HEK293T (cell line): ENCODE measurements at regions not wholly inside any gene's neighbourhood (a gene's known extent, or its start where the extent isn't known, plus 50 kb on each side); places are given as distances from the start of the nearest gene placed in this dataset.
"Not testable (repeated sequence)": the region's sequence is repeated elsewhere in the genome, so short reads cannot be mapped to it uniquely, and the experiment has no call there.

Source experiments
- CTCF ChIA-PET: fragments of 350-600 bp; formaldehyde crosslinking; extraction: SDS; loops from one replicate; lab custom pipeline; 2021; ENCODE audit warnings: antibody characterized with exemption, inconsistent platforms; lab: Yijun Ruan, JAX
- POLR2A ChIA-PET: fragments of 350-600 bp; formaldehyde crosslinking; extraction: SDS; loops from one replicate; lab custom pipeline; 2020; ENCODE audit warnings: antibody characterized with exemption, inconsistent platforms; lab: Yijun Ruan, JAX
- DNase-seq: peaks from one replicate; pipeline ENCODE4 v3.0.0; 2012; ENCODE audit warnings: mixed read lengths; ENCODE audit errors: extremely low spot score
- ARNT ChIP-seq: fragments of 450-650 bp; IDR thresholded peaks from 2 replicates; pipeline ENCODE4 v1.6.1; 2017; ENCODE audit warnings: mild to moderate bottlenecking
- BHLHE40 ChIP-seq: fragments of 450-650 bp; IDR thresholded peaks from 2 replicates; pipeline ENCODE4 v1.6.1; 2016; ENCODE audit warnings: mild to moderate bottlenecking, moderate library complexity, borderline replicate concordance
- CTBP1 ChIP-seq: fragments of 450-650 bp; IDR thresholded peaks from 2 replicates; pipeline ENCODE4 v1.6.1; 2016; ENCODE audit warnings: borderline replicate concordance
- ELF4 ChIP-seq: fragments of 450-650 bp; IDR thresholded peaks from 2 replicates; pipeline ENCODE4 v1.6.1; 2017; ENCODE audit warnings: antibody characterized with exemption
- FOXA1 ChIP-seq: fragments of 450-650 bp; IDR thresholded peaks from 2 replicates; pipeline ENCODE4 v1.6.1; 2016; ENCODE audit warnings: mild to moderate bottlenecking
- FOXK2 ChIP-seq: fragments of 450-650 bp; IDR thresholded peaks from 2 replicates; pipeline ENCODE4 v1.6.1; 2016; ENCODE audit warnings: mild to moderate bottlenecking
- FOXM1 ChIP-seq: fragments of 450-650 bp; IDR thresholded peaks from 2 replicates; pipeline ENCODE4 v1.6.1; 2017; ENCODE audit warnings: mild to moderate bottlenecking, borderline replicate concordance
- HDGF ChIP-seq: fragments of 450-650 bp; IDR thresholded peaks from 2 replicates; pipeline ENCODE4 v1.6.1; 2017; ENCODE audit warnings: antibody characterized with exemption, borderline replicate concordance
- L3MBTL2 ChIP-seq: fragments of 450-650 bp; conservative IDR thresholded peaks from 2 replicates; pipeline ENCODE4 v1.6.1; 2016; ENCODE audit warnings: mild to moderate bottlenecking
- LEF1 ChIP-seq: fragments of 450-650 bp; IDR thresholded peaks from 2 replicates; pipeline ENCODE4 v1.6.1; 2017; ENCODE audit warnings: mild to moderate bottlenecking, borderline replicate concordance
- NFRKB ChIP-seq: fragments of 450-650 bp; IDR thresholded peaks from 2 replicates; pipeline ENCODE4 v1.6.1; 2016; ENCODE audit warnings: mild to moderate bottlenecking, moderate library complexity
- SP1 ChIP-seq: fragments of 450-650 bp; IDR thresholded peaks from 2 replicates; pipeline ENCODE4 v1.6.1; 2017
- SUZ12 ChIP-seq: fragments of 450-650 bp; IDR thresholded peaks from 2 replicates; pipeline ENCODE4 v1.6.1; 2016; ENCODE audit warnings: mild to moderate bottlenecking
- TARDBP ChIP-seq: fragments of 450-650 bp; IDR thresholded peaks from 2 replicates; pipeline ENCODE4 v1.6.1; 2016
- ZNF384 ChIP-seq: fragments of 450-650 bp; IDR thresholded peaks from 2 replicates; pipeline ENCODE4 v1.6.1; 2016
- TF ChIP-seq, protein P1 (sequence below): fragments of 450-650 bp; IDR thresholded peaks from 2 replicates; pipeline ENCODE4 v1.6.1; 2016

- no peak for DNase-seq
- TF ChIP-seq FOXK2: no peak
- TF ChIP-seq, protein P1, sequence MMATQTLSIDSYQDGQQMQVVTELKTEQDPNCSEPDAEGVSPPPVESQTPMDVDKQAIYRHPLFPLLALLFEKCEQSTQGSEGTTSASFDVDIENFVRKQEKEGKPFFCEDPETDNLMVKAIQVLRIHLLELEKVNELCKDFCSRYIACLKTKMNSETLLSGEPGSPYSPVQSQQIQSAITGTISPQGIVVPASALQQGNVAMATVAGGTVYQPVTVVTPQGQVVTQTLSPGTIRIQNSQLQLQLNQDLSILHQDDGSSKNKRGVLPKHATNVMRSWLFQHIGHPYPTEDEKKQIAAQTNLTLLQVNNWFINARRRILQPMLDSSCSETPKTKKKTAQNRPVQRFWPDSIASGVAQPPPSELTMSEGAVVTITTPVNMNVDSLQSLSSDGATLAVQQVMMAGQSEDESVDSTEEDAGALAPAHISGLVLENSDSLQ: no peak
- TF ChIP-seq SP1: no peak
- TF ChIP-seq ZNF384: no peak
- no peak for TF ChIP-seq ELF4
- no peak for TF ChIP-seq BHLHE40
- TF ChIP-seq FOXA1: no peak
- no peak for TF ChIP-seq SUZ12
- no peak for TF ChIP-seq L3MBTL2
- no peak for TF ChIP-seq ARNT
- no peak for TF ChIP-seq HDGF
- no peak for TF ChIP-seq TARDBP
- no peak for TF ChIP-seq LEF1
- TF ChIP-seq NFRKB: no peak
- ChIA-PET CTCF (no interaction called here), POLR2A (no interaction called here)
Measured at GRCh38 chr5:166716856-166717492, 1574.5 kb upstream of the WWC1 start.

- CTCF ChIA-PET: no interaction called here
- no peak for DNase-seq
- POLR2A ChIA-PET: no interaction called here
- no peak for TF ChIP-seq SP1
- no peak for TF ChIP-seq SUZ12
- no peak for TF ChIP-seq TARDBP
- TF ChIP-seq HDGF: no peak
- TF ChIP-seq FOXK2: no peak
Measured at GRCh38 chr5:166719991-166720390, 1571.5 kb upstream of the WWC1 start.

- DNase-seq: no peak
- no peak for TF ChIP-seq ZNF384
- no peak for TF ChIP-seq NFRKB
- TF ChIP-seq CTBP1: no peak
- TF ChIP-seq, protein P1: no peak
- TF ChIP-seq ARNT: no peak
- TF ChIP-seq TARDBP: no peak
- no peak for TF ChIP-seq FOXM1
- TF ChIP-seq ELF4: no peak
- no peak for TF ChIP-seq HDGF
- TF ChIP-seq FOXA1: no peak
- TF ChIP-seq LEF1: no peak
- TF ChIP-seq SP1: no peak
- TF ChIP-seq BHLHE40: no peak
- no peak for TF ChIP-seq FOXK2
- no peak for TF ChIP-seq SUZ12
- no peak for TF ChIP-seq L3MBTL2
- ChIA-PET CTCF (no interaction called here), POLR2A (no interaction called here)
Measured at GRCh38 chr5:166722939-166723338, 1568.5 kb upstream of the WWC1 start.

- POLR2A ChIA-PET: no interaction called here
- no peak for TF ChIP-seq FOXK2
- TF ChIP-seq ARNT: no peak
- no peak for TF ChIP-seq LEF1
- no peak for TF ChIP-seq CTBP1
- TF ChIP-seq FOXM1: no peak
- TF ChIP-seq, protein P1: no peak
- no peak for TF ChIP-seq BHLHE40
- TF ChIP-seq HDGF: no peak
- TF ChIP-seq SUZ12: no peak
- TF ChIP-seq L3MBTL2: no peak
- no peak for TF ChIP-seq ELF4
- TF ChIP-seq TARDBP: no peak
- TF ChIP-seq SP1: no peak
- no peak for TF ChIP-seq NFRKB
- no peak for TF ChIP-seq ZNF384
- no peak for TF ChIP-seq FOXA1
- no peak for DNase-seq
- CTCF ChIA-PET: no interaction called here
Measured at GRCh38 chr5:166724284-166724683, 1567.2 kb upstream of the WWC1 start.

- ChIA-PET POLR2A (no interaction called here), CTCF (no interaction called here)
- DNase-seq: no peak
- TF ChIP-seq ZNF384 (no peak), NFRKB (no peak), HDGF (no peak), SUZ12 (no peak), ELF4 (no peak), L3MBTL2 (no peak), FOXM1 (no peak), ARNT (no peak)
- TF ChIP-seq, protein P1: no peak
Measured at GRCh38 chr5:166725593-166725992, 1565.9 kb upstream of the WWC1 start.

GRCh38 chr5:166726406-166726805 lies 1565.0 kb upstream of the WWC1 start:
- POLR2A ChIA-PET: no interaction called here

DNA sequence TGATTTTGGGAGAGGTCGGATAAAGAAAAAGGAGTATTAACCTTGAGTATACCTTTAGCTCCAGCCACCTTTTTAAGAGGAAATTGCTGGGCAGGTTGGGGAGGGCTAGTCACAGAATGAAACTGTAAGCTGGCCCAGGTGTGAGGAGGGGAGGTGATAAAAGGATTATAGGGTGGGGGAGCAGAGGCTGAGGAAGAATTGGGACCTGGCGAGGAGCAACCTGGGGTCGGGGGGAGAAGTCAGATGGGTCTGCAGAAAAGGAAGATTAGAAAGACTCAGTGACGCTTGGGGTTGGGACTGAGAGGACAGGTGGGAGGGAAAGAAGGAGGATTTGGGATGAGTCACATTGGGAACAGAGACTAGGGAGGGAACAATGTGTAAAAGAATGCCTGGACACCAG lies 1548.5 kb upstream of the WWC1 start:
- CTCF ChIA-PET, POLR2A ChIA-PET: not testable (repeated sequence)

More at GRCh38 chr5:166726406-166726805, 1565.0 kb upstream of the WWC1 start:
- TF ChIP-seq LEF1 (no peak), ZNF384 (no peak), FOXM1 (no peak), SP1 (no peak), BHLHE40 (no peak), FOXK2 (no peak), TARDBP (no peak), ELF4 (no peak), CTBP1 (no peak), NFRKB (no peak), HDGF (no peak), SUZ12 (no peak), ARNT (no peak), L3MBTL2 (no peak), FOXA1 (no peak)
- TF ChIP-seq, protein P1: no peak
- DNase-seq: no peak
- CTCF ChIA-PET: no interaction called here

More for the DNA sequence above, 1548.5 kb upstream of the WWC1 start:
- DNase-seq: not testable (repeated sequence)
